Glutamatergic neuron (in vitro differentiated cells): ENCODE measurements at regions not wholly inside any gene's neighbourhood (a gene's known extent, or its start where the extent isn't known, plus 50 kb on each side); places are given as distances from the start of the nearest gene placed in this dataset.

Experiments used
- DNase-seq: peaks from one replicate; pipeline ENCODE4 v3.0.0; 2022
- H3K27ac Mint-ChIP-seq: one replicate; pipeline ENCODE4 v1.8.0; 2020; ENCODE audit warnings: mild to moderate bottlenecking, mixed read lengths, inconsistent platforms; ENCODE audit not compliant: unreplicated experiment
- H3K27me3 Mint-ChIP-seq: one replicate; pipeline ENCODE4 v1.8.0; 2020; ENCODE audit warnings: mild to moderate bottlenecking, moderate library complexity, mixed read lengths, inconsistent platforms; ENCODE audit not compliant: unreplicated experiment
- H3K36me3 Mint-ChIP-seq: one replicate; pipeline ENCODE4 v1.8.0; 2020; ENCODE audit warnings: mild to moderate bottlenecking, mixed read lengths, inconsistent platforms; ENCODE audit not compliant: unreplicated experiment
- H3K4me1 Mint-ChIP-seq: one replicate; pipeline ENCODE4 v1.8.0; 2020; ENCODE audit warnings: mild to moderate bottlenecking, low read depth, mixed read lengths, inconsistent platforms; ENCODE audit not compliant: unreplicated experiment
- H3K4me3 Mint-ChIP-seq: one replicate; pipeline ENCODE4 v1.8.0; 2020; ENCODE audit warnings: mild to moderate bottlenecking, mixed read lengths, inconsistent platforms; ENCODE audit not compliant: unreplicated experiment
- H3K9me3 Mint-ChIP-seq: one replicate; pipeline ENCODE4 v1.8.0; 2020; ENCODE audit warnings: mild to moderate bottlenecking, moderate library complexity, mixed read lengths, inconsistent platforms; ENCODE audit not compliant: unreplicated experiment
- CTCF ChIP-seq: fragments of 200-600 bp; sonication (generic); IDR thresholded peaks from one replicate; pipeline ENCODE4 v1.5.0; 2021; ENCODE audit not compliant: partially characterized antibody, unreplicated experiment

GRCh38 chr4:182144626-182145333 is 98.4 kb upstream of the TENM3 start:
- H3K4me3 Mint-ChIP-seq, result peak overlapping the region; percentile 95
- peak; percentile 53 for DNase-seq
- no peak for TF ChIP-seq CTCF
- H3K27me3 Mint-ChIP-seq, result peaks cover 21% of the 10 kb centered on the region
- peaks cover 15% of the 10 kb centered on the region for H3K9me3 Mint-ChIP-seq
- H3K4me1 Mint-ChIP-seq, result peaks cover 16% of the 10 kb centered on the region
- H3K36me3 Mint-ChIP-seq, result peaks cover 4% of the 10 kb centered on the region
- H3K27ac Mint-ChIP-seq, result peak overlapping the region; percentile 68

GRCh38 chr4:182145334-182145905 is 97.8 kb upstream of the TENM3 start:
- Mint-ChIP-seq H3K9me3 (peaks cover 15% of the 10 kb centered on the region), H3K27me3 (peaks cover 21% of the 10 kb centered on the region), H3K36me3 (peaks cover 4% of the 10 kb centered on the region), H3K27ac (peak overlapping the region; percentile 68), H3K4me1 (peaks cover 16% of the 10 kb centered on the region), H3K4me3 (peak overlapping the region; percentile 95)
- DNase-seq, result no peak
- TF ChIP-seq CTCF, result no peak

GRCh38 chr4:182147391-182147790 is 95.8 kb upstream of the TENM3 start:
- peaks cover 14% of the 10 kb centered on the region for H3K9me3 Mint-ChIP-seq
- H3K4me1 Mint-ChIP-seq, result peaks cover 12% of the 10 kb centered on the region
- H3K27me3 Mint-ChIP-seq, result peaks cover 12% of the 10 kb centered on the region
- H3K36me3 Mint-ChIP-seq, result no peaks in the 10 kb centered on the region
- DNase-seq, result no peak
- H3K4me3 Mint-ChIP-seq, result no peak overlapping the region
- no peak for TF ChIP-seq CTCF
- no peak overlapping the region for H3K27ac Mint-ChIP-seq

GRCh38 chr4:182150645-182151044 is 92.6 kb upstream of the TENM3 start:
- Mint-ChIP-seq H3K27me3 (no peaks in the 10 kb centered on the region), H3K9me3 (no peaks in the 10 kb centered on the region), H3K36me3 (no peaks in the 10 kb centered on the region), H3K4me1 (no peaks in the 10 kb centered on the region), H3K4me3 (no peak overlapping the region), H3K27ac (no peak overlapping the region)
- DNase-seq, result no peak
- no peak for TF ChIP-seq CTCF

- Mint-ChIP-seq H3K27ac (no peak overlapping the region), H3K4me1 (no peaks in the 10 kb centered on the region), H3K36me3 (peaks cover 5% of the 10 kb centered on the region), H3K9me3 (no peaks in the 10 kb centered on the region), H3K4me3 (no peak overlapping the region), H3K27me3 (no peaks in the 10 kb centered on the region)
- no peak for DNase-seq
- TF ChIP-seq CTCF, result no peak
Observed at GRCh38 chr4:182155806-182156205, 87.4 kb upstream of the TENM3 start.
